ENCODE measurements at regions not wholly inside any gene's neighbourhood (a gene's known extent, or its start where the extent isn't known, plus 50 kb on each side); places are given as distances from the start of the nearest gene placed in this dataset.

- in situ Hi-C loops (cut with HindIII; ENCODE audit: low pct_unique_long_range_greater_than_20kb, low sequenced_read_pairs): no loop called here
- no peak for DNase-seq (ENCODE audit: low read depth)
Measured at GRCh38 chr17:79509490-79509889, 101.4 kb downstream of the RBFOX3 start.

GRCh38 chr17:79509008-79509407 is 101.8 kb downstream of the RBFOX3 start:
- no peak for DNase-seq (ENCODE audit: low read depth)
- in situ Hi-C loops (cut with HindIII; ENCODE audit: low pct_unique_long_range_greater_than_20kb, low sequenced_read_pairs): no loop called here

GRCh38 chr17:79508291-79508716 is 102.5 kb downstream of the RBFOX3 start:
- no peak for DNase-seq (ENCODE audit: low read depth)
- in situ Hi-C loops (cut with HindIII; ENCODE audit: low pct_unique_long_range_greater_than_20kb, low sequenced_read_pairs): no loop called here

GRCh38 chr17:79506955-79507354 is 103.9 kb downstream of the RBFOX3 start:
- in situ Hi-C loops (cut with HindIII; ENCODE audit: low pct_unique_long_range_greater_than_20kb, low sequenced_read_pairs): no loop called here
- DNase-seq (ENCODE audit: low read depth): no peak

GRCh38 chr17:79506150-79506870 is 104.5 kb downstream of the RBFOX3 start:
- in situ Hi-C loops (cut with HindIII; ENCODE audit: low pct_unique_long_range_greater_than_20kb, low sequenced_read_pairs): no loop called here
- no peak for DNase-seq (ENCODE audit: low read depth)

- no peak for DNase-seq (ENCODE audit: low read depth)
- in situ Hi-C loops (cut with HindIII; ENCODE audit: low pct_unique_long_range_greater_than_20kb, low sequenced_read_pairs): no loop called here
Measured at GRCh38 chr17:79505199-79505598, 105.7 kb downstream of the RBFOX3 start.

GRCh38 chr17:79504181-79504605 is 106.7 kb downstream of the RBFOX3 start:
- no peak for DNase-seq (ENCODE audit: low read depth)
- in situ Hi-C loops (cut with HindIII; ENCODE audit: low pct_unique_long_range_greater_than_20kb, low sequenced_read_pairs): no loop called here

GRCh38 chr17:79503126-79503839 is 107.6 kb downstream of the RBFOX3 start:
- no peak for DNase-seq (ENCODE audit: low read depth)
- in situ Hi-C loops (cut with HindIII; ENCODE audit: low pct_unique_long_range_greater_than_20kb, low sequenced_read_pairs): no loop called here

GRCh38 chr17:79501910-79502309 is 108.9 kb downstream of the RBFOX3 start:
- in situ Hi-C loops (cut with HindIII; ENCODE audit: low pct_unique_long_range_greater_than_20kb, low sequenced_read_pairs): no loop called here

GRCh38 chr17:79500745-79501618 is 109.9 kb downstream of the RBFOX3 start:
- in situ Hi-C loops (cut with HindIII; ENCODE audit: low pct_unique_long_range_greater_than_20kb, low sequenced_read_pairs): no loop called here
- no peak for DNase-seq (ENCODE audit: low read depth)

More at GRCh38 chr17:79501910-79502309, 108.9 kb downstream of the RBFOX3 start:
- no peak for DNase-seq (ENCODE audit: low read depth)

- in situ Hi-C loops (cut with HindIII; ENCODE audit: low pct_unique_long_range_greater_than_20kb, low sequenced_read_pairs): no loop called here
Measured at GRCh38 chr17:79498854-79499253, 112.0 kb downstream of the RBFOX3 start.

GRCh38 chr17:79497777-79498348 is 113.0 kb downstream of the RBFOX3 start:
- in situ Hi-C loops (cut with HindIII; ENCODE audit: low pct_unique_long_range_greater_than_20kb, low sequenced_read_pairs): no loop called here
- DNase-seq (ENCODE audit: low read depth): no peak

More at GRCh38 chr17:79498854-79499253, 112.0 kb downstream of the RBFOX3 start:
- no peak for DNase-seq (ENCODE audit: low read depth)

GRCh38 chr17:79496422-79497005 is 114.3 kb downstream of the RBFOX3 start:
- in situ Hi-C loops (cut with HindIII; ENCODE audit: low pct_unique_long_range_greater_than_20kb, low sequenced_read_pairs): no loop called here
- no peak for DNase-seq (ENCODE audit: low read depth)

GRCh38 chr17:79495665-79496064 is 115.2 kb downstream of the RBFOX3 start:
- in situ Hi-C loops (cut with HindIII; ENCODE audit: low pct_unique_long_range_greater_than_20kb, low sequenced_read_pairs): no loop called here
- no peak for DNase-seq (ENCODE audit: low read depth)

GRCh38 chr17:79491006-79491405 is 119.8 kb downstream of the RBFOX3 start:
- no peak for DNase-seq (ENCODE audit: low read depth)
- in situ Hi-C loops (cut with HindIII; ENCODE audit: low pct_unique_long_range_greater_than_20kb, low sequenced_read_pairs): no loop called here

- DNase-seq (ENCODE audit: low read depth): no peak
- in situ Hi-C loops (cut with HindIII; ENCODE audit: low pct_unique_long_range_greater_than_20kb, low sequenced_read_pairs): no loop called here
Measured at GRCh38 chr17:79490530-79490929, 120.3 kb downstream of the RBFOX3 start.

GRCh38 chr17:79487149-79487548 is 123.7 kb downstream of the RBFOX3 start:
- in situ Hi-C loops (cut with HindIII; ENCODE audit: low pct_unique_long_range_greater_than_20kb, low sequenced_read_pairs): no loop called here
- DNase-seq (ENCODE audit: low read depth): no peak

GRCh38 chr17:79485991-79486390 is 124.9 kb downstream of the RBFOX3 start:
- DNase-seq (ENCODE audit: low read depth): no peak
- in situ Hi-C loops (cut with HindIII; ENCODE audit: low pct_unique_long_range_greater_than_20kb, low sequenced_read_pairs): no loop called here
